ENCODE measurements at regions not wholly inside any gene's neighbourhood (a gene's known extent, or its start where the extent isn't known, plus 50 kb on each side); places are given as distances from the start of the nearest gene placed in this dataset.
"Not testable (repeated sequence)": the region's sequence is repeated elsewhere in the genome, so short reads cannot be mapped to it uniquely, and the experiment has no call there.

GRCh38 chr11:129637473-129637872, 178.2 kb upstream of the TMEM45B start:
- DNase-seq (ENCODE audit: low read depth, low spot score) = no peak

- no peak for DNase-seq (ENCODE audit: low read depth, low spot score)
These were observed 177.5 kb upstream of the TMEM45B start for GRCh38 chr11:129637983-129638776.

DNA sequence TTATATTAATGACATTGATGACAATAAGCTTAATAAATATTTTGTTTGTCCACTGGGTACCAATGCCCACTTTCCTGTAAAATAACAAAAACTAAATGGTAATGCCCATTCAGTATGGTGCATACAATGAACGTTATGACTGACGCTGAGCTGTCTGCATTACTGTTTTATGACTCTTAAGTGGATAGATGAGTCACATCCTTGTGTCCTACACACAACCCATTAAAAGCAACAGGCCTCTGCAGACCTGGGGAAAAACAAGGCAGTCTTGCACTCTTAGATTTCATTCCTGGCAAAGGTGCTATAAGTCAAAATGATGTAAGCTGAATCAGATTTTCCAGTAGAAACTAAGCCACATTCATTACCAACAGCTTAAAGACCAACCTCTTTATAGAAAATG, 176.3 kb upstream of the TMEM45B start:
- no peak for DNase-seq (ENCODE audit: low read depth, low spot score)

DNA sequence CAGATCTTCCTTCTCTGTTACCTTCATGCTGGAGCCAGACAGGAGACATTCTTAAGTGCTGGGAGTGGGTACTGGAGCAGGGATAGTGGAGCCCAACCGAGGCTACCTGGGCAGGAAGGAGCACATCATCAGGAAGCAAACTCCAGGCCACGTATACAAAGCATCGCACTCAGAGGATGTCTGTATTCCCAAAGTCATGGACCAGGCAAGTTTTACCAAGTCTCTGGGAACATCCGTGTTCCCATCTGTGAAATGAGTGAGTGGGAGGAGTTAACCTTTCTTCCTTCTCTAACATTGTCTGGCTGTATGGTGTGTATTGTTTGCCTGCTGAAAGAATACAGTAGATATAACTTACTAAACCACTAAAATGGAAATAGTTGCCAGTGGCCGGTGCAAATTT, 175.0 kb upstream of the TMEM45B start:
- no peak for DNase-seq (ENCODE audit: low read depth, low spot score)

DNA sequence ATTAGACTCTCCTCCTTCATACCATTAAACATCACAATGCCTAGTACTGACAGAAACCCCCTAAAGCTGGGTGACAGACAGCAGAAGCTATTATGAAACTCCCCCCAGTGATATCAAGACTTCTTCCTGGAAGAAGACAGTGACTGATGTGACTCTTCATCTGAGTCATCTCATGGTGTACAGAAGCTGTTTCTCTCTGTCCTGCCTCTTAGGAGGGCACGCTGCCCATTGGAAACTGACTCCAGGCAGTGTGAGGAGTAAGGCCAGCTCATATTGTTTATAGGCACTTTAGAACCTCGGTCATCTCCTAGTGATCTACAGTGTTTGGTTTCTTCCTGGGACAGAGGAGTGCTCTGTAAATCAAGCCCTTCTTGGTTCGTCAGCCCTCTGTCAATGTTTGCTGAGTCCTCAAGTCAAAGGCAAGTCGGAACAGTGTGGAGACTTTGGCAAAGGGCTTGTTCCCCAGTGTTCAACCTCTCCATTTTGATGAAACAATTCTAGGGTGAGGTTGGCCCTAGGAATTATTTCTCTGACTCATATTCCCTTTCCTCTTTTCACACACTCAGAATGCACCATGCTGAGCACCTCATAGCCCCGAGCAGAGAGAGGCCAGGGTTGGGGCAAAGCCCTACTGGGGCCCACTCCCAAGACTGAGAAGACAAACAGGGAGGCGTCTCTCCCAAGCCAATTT, 172.5 kb upstream of the TMEM45B start:
- no peak for DNase-seq (ENCODE audit: low read depth, low spot score)

DNA sequence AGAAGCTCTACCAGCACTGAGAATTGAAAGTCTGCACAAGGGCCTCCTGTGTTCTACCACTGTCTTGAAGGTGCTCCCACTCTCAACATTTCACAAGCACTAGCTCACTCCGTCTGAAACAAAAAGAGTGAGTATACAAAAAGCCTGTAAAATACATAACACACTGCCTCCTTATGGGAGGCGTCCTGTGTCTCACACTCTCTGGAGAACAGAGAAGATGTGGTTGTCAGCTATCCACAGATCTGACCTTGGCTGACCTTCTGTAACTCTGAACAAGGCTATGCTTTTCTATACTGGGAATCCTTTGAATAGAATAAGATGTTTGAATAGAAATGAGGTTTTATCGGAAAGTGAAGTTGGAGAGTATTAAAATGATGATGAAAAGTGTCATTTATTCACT, 171.3 kb upstream of the TMEM45B start:
- DNase-seq (ENCODE audit: low read depth, low spot score) = no peak

- no peak for DNase-seq (ENCODE audit: low read depth, low spot score)
These were observed 169.7 kb upstream of the TMEM45B start for GRCh38 chr11:129645943-129646342.

GRCh38 chr11:129650044-129650443, 165.6 kb upstream of the TMEM45B start:
- not testable (repeated sequence) for DNase-seq (ENCODE audit: low read depth, low spot score)

DNA sequence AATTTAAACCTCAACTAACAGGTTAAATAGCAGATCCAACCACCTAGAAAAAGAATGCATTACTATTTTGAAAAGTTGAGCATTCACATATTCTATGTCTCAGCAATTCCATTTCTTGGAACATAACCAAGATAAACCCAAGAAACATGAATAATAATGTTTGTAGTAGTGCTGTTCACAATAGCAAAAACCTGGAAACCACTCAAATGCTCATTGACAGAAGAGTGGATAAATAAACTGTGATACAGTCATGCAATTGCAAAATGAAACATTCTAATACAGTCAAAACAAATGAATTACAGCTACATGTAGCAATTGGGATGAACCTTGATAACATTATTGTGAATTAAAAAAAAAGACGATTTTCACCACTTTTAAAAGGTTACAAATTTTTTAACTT, 162.8 kb upstream of the TMEM45B start:
- DNase-seq (ENCODE audit: low read depth, low spot score) = peak; percentile 73

- DNase-seq (ENCODE audit: low read depth, low spot score) = no peak
These were observed 160.3 kb upstream of the TMEM45B start for GRCh38 chr11:129655247-129655832.

DNA sequence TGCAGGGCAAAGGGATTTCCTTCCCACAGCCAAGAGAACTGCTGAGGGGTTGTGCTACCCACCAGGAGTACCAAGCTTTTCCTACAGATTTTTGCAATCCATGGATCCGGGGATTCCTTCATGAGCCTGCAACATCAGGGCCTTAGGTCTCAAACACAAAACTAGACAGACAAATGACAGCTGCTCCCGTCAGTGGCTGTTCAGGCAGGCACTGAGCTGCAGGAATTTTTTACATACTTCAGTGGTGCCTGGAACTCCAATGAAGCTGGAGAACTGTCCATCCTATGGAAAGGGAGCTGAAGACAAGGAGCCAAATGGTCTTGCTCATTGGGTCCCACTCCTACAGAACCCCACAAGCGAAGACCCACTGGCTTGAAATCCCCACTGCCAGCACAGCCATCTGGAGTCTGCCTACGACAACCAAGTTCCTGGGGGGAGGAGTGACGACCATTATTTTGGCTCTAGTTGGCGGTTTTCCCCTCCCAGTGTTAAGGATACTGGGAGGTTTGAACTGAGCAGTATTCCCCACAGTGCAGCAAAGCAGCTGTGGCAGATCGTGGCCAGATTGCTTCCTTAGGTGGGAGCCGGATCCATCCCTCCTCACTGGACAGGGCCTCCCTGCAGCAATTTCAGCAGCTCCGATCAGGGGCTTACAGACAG, 157.7 kb upstream of the TMEM45B start:
- no peak for DNase-seq (ENCODE audit: low read depth, low spot score)

GRCh38 chr11:129658526-129658867, 157.2 kb upstream of the TMEM45B start:
- no peak for DNase-seq (ENCODE audit: low read depth, low spot score)

- DNase-seq (ENCODE audit: low read depth, low spot score) = no peak
These were observed 134.7 kb upstream of the TMEM45B start for GRCh38 chr11:129680907-129681306.

DNA sequence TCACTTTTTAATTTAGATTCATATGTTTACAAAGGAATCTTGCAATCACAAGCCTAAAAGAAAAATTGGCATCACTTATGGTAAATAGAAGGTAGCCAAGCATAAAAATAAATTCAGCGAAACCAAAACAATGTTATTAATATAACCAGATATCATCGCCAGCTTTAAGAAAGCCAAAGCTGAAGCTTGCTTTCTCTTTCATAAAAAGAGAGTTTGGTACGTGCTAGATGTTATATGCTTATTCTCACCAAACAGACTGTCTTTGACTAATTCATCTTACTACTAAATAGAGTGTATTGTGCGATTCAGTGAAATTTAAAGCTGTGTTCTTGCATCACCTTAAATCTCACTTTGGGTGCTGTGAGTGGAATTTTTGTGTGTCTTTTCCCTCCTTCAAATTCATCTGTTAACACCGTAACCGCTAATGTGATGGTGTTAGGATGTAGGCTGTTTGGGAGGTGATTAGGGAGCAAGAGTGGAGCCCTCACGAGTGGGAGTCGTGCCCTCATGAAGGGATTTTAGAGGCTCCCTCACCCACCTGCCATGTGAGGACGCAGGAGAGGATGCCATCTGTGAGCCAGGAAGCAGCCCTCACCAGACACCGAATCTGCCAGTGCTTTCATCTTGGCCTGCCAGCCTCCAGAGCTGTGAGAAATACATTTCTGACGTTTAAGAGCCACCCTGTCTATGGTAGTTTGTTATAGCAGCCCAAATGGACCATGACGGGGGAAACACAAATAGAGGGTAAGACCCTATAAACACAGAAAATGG, 134.1 kb upstream of the TMEM45B start:
- no peak for DNase-seq (ENCODE audit: low read depth, low spot score)

- no peak for DNase-seq (ENCODE audit: low read depth, low spot score)
These were observed 129.4 kb upstream of the TMEM45B start for GRCh38 chr11:129686269-129686668.

DNA sequence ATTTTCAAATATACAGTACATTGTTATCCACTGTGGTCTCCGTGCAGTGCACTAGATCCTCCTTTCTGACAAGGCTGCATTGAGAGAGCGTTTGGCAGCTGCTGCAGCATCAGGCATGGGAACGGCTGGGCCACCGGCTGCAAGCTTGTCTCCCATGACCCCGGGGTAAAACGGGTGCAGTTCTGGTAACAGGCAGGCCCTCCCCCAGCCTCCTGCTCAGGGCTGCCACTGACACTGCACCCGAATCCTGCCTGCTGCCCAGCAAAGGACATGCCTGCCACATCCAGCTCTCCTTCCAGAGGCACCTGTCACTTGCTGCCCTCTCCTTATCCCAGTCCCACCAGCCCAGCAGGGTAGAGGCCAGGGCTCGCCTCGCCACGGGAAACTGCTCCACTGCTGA, 124.5 kb upstream of the TMEM45B start:
- no peak for DNase-seq (ENCODE audit: low read depth, low spot score)

DNA sequence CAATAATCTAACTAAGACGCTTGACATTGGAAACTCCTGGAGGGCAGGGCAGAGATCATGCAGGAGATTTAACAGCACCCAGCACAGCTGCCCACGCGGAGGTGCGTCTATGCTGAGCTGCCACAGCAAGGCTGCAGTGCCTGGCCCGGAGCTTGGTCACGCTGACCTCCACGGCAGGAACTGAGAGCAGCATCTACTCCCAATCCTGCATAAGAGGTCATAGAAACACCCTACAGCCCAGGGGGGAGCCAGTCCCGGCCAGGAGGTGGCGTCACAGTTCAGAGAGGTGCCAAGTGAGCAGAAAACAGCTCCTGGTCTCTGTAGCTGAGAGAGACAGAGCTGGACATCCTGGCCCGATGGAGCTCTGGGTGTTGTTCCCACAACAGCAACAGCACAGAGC, 121.1 kb upstream of the TMEM45B start:
- DNase-seq (ENCODE audit: low read depth, low spot score) = no peak

DNA sequence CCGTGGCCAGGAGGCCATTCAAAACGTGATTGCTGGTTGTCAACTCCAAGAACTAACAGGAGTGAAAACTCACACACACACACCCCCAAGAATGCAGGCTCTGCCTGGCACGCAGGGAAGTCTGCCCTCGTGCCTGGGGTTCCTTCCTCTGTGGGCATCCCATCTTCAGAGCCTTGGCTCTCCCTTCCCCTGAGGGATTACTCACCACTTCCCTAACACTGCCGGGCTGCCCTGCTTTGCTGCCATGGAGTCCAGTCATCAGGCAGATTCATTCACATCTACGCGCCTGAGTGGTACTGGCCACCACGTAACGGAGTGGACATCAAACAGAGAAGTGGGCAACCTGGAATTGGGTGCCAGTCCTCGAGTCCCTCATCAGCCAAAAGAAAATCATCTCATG, 120.7 kb upstream of the TMEM45B start:
- DNase-seq (ENCODE audit: low read depth, low spot score) = no peak

DNA sequence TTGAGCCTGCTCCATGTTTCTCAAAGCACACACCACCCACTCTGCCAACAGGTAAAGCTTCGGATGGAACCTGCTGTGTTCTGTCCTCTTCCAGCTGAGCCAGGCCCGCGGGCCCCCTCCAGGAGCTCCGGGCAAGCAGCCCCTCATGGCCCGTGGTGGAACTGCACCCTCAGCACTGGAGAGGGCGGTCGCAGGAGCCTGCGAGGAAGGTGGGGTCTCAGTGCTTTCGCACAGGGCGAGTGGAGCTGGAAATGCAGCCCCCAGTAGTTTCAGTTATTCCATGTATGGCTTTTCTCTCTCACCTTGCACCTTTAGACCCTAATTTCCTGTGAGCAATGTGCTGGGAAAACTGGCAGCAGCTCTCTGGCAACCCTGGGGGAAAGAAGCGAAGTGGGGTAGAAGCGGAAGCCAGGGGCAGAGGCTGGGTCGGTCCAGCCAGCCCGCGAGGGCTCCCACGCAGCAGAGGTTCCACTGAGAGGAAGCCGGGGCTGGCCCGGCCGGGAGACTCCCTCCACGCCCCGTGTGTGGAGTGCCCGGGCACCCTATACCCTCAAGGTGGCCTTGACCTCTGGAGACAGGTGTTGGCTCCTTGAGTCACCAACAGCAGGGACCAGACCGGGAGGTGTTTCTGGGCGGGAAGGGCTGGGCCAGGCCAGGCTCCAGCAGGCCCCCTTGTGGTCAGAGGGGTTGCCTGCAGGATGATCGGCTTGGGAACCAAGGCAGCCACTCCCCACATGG, 119.9 kb upstream of the TMEM45B start:
- no peak for DNase-seq (ENCODE audit: low read depth, low spot score)

- DNase-seq (ENCODE audit: low read depth, low spot score) = no peak
These were observed 119.2 kb upstream of the TMEM45B start for GRCh38 chr11:129696309-129696989.

All from brain pericyte (primary cell).